Astrocyte (in vitro differentiated cells and primary cell): ENCODE measurements at regions not wholly inside any gene's neighbourhood (a gene's known extent, or its start where the extent isn't known, plus 50 kb on each side); places are given as distances from the start of the nearest gene placed in this dataset.

Experiments used
- CTCF ChIP-seq: IDR thresholded peaks from 2 replicates; pipeline ENCODE4 v1.5.1; 2011; ENCODE audit warnings: low read depth, mild to moderate bottlenecking, inconsistent platforms, low read length, moderate library complexity; ENCODE audit not compliant: insufficient read depth
- EZH2 ChIP-seq: IDR thresholded peaks from 2 replicates; pipeline ENCODE4 v1.6.1; 2012; ENCODE audit warnings: mild to moderate bottlenecking, low read length, inconsistent platforms; ENCODE audit not compliant: insufficient read depth

- TF ChIP-seq CTCF (peak; percentile 52), EZH2 (no peak)
These were observed 237.4 kb upstream of the UMPS start for GRCh38 chr3:124492824-124493223.
